ENCODE measurements at regions not wholly inside any gene's neighbourhood (a gene's known extent, or its start where the extent isn't known, plus 50 kb on each side); places are given as distances from the start of the nearest gene placed in this dataset.

DNA sequence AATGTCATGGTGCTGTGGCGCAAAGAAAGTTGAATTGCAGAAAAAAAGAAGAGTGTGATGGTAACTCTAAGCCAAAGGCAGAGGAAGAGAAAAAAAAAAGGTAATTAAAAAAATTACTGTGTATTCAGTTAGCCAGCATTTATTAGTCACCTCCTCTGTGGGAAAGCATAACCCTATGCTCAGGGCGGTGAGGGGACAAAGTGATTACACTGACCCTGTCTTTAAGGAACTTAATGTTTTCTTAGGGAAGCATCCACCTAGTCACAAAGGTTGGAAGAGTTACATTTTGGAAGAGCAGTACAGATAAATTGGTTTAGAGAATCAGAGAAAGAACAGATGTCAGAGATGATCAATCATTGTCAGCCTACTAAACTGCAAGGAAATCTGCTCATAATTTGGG, 410.3 kb downstream of the CDH11 start:
- Histone ChIP-seq H3K4me3 (ENCODE audit: low read depth, low read length) (no peak overlapping the region), H3K27ac (no peak overlapping the region), H3K36me3 (no peaks in the 10 kb centered on the region), H3K27me3 (ENCODE audit: insufficient read depth, low read depth, severe bottlenecking) (no peaks in the 10 kb centered on the region), H3K9me3 (ENCODE audit: severe bottlenecking) (no peaks in the 10 kb centered on the region)
- TF ChIP-seq, protein P1, sequence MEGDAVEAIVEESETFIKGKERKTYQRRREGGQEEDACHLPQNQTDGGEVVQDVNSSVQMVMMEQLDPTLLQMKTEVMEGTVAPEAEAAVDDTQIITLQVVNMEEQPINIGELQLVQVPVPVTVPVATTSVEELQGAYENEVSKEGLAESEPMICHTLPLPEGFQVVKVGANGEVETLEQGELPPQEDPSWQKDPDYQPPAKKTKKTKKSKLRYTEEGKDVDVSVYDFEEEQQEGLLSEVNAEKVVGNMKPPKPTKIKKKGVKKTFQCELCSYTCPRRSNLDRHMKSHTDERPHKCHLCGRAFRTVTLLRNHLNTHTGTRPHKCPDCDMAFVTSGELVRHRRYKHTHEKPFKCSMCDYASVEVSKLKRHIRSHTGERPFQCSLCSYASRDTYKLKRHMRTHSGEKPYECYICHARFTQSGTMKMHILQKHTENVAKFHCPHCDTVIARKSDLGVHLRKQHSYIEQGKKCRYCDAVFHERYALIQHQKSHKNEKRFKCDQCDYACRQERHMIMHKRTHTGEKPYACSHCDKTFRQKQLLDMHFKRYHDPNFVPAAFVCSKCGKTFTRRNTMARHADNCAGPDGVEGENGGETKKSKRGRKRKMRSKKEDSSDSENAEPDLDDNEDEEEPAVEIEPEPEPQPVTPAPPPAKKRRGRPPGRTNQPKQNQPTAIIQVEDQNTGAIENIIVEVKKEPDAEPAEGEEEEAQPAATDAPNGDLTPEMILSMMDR (IDR thresholded peaks at IDR 0.05; ENCODE audit: low read depth, low read length) = no peak
- no peak for DNase-seq

DNA sequence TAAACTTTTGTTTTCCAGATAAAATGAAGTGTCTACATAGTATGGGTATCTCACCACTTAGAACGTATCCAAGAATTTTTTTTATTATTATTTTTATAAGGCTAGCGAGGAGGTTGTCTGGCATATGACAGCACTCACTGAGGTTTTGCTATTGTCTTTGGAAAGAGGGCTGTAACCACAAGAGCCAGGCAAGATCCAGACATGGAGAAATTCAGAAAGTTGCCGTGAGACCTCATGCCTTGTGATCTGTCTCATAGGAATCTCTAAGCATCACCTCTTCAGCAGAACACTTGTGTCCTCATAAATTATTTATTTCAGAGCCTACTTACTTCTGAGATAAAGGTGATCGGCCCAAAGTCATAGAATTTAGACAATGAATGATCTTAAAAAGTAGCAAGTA, 410.8 kb downstream of the CDH11 start:
- DNase-seq = no peak
- H3K9me3 ChIP-seq (ENCODE audit: severe bottlenecking) = no peaks in the 10 kb centered on the region
- H3K4me3 ChIP-seq (ENCODE audit: low read depth, low read length) = no peak overlapping the region
- TF ChIP-seq, protein P1 (IDR thresholded peaks at IDR 0.05; ENCODE audit: low read depth, low read length) = no peak
- H3K27ac ChIP-seq = no peak overlapping the region
- H3K27me3 ChIP-seq (ENCODE audit: insufficient read depth, low read depth, severe bottlenecking) = no peaks in the 10 kb centered on the region
- H3K36me3 ChIP-seq = no peaks in the 10 kb centered on the region

GRCh38 chr16:64705443-64705842, 416.4 kb downstream of the CDH11 start:
- H3K27me3 ChIP-seq (ENCODE audit: insufficient read depth, low read depth, severe bottlenecking) = no peaks in the 10 kb centered on the region
- no peak overlapping the region for H3K27ac ChIP-seq
- no peak for DNase-seq
- H3K36me3 ChIP-seq = no peaks in the 10 kb centered on the region
- H3K9me3 ChIP-seq (ENCODE audit: severe bottlenecking) = peaks cover 2% of the 10 kb centered on the region
- TF ChIP-seq, protein P1 (IDR thresholded peaks at IDR 0.05; ENCODE audit: low read depth, low read length) = no peak
- no peak overlapping the region for H3K4me3 ChIP-seq (ENCODE audit: low read depth, low read length)

GRCh38 chr16:64704386-64704785, 417.5 kb downstream of the CDH11 start:
- no peak overlapping the region for H3K4me3 ChIP-seq (ENCODE audit: low read depth, low read length)
- H3K27me3 ChIP-seq (ENCODE audit: insufficient read depth, low read depth, severe bottlenecking) = no peaks in the 10 kb centered on the region
- TF ChIP-seq, protein P1 (IDR thresholded peaks at IDR 0.05; ENCODE audit: low read depth, low read length) = no peak
- H3K9me3 ChIP-seq (ENCODE audit: severe bottlenecking) = peaks cover 2% of the 10 kb centered on the region
- no peaks in the 10 kb centered on the region for H3K36me3 ChIP-seq
- DNase-seq = no peak
- no peak overlapping the region for H3K27ac ChIP-seq

- Histone ChIP-seq H3K27ac (no peak overlapping the region), H3K27me3 (ENCODE audit: insufficient read depth, low read depth, severe bottlenecking) (no peaks in the 10 kb centered on the region), H3K36me3 (no peaks in the 10 kb centered on the region), H3K4me3 (ENCODE audit: low read depth, low read length) (no peak overlapping the region), H3K9me3 (ENCODE audit: severe bottlenecking) (peaks cover 2% of the 10 kb centered on the region)
- TF ChIP-seq, protein P1 (IDR thresholded peaks at IDR 0.05; ENCODE audit: low read depth, low read length) = no peak
- DNase-seq = no peak
Observed at GRCh38 chr16:64702415-64702814, 419.4 kb downstream of the CDH11 start.

- DNase-seq = no peak
- TF ChIP-seq, protein P1 (IDR thresholded peaks at IDR 0.05; ENCODE audit: low read depth, low read length) = no peak
- no peak overlapping the region for H3K4me3 ChIP-seq (ENCODE audit: low read depth, low read length)
- peaks cover 2% of the 10 kb centered on the region for H3K9me3 ChIP-seq (ENCODE audit: severe bottlenecking)
- no peak overlapping the region for H3K27ac ChIP-seq
- H3K27me3 ChIP-seq (ENCODE audit: insufficient read depth, low read depth, severe bottlenecking) = no peaks in the 10 kb centered on the region
- H3K36me3 ChIP-seq = no peaks in the 10 kb centered on the region
Observed at GRCh38 chr16:64700628-64701027, 421.2 kb downstream of the CDH11 start.
